GM21737 (cell line): ENCODE measurements at regions not wholly inside any gene's neighbourhood (a gene's known extent, or its start where the extent isn't known, plus 50 kb on each side); places are given as distances from the start of the nearest gene placed in this dataset.

Source experiments
- ATAC-seq: cut with Tn5 transposase; IDR thresholded peaks from one replicate; pipeline ENCODE4 v1.9.1; 2021; ENCODE audit warnings: mild to moderate bottlenecking, moderate library complexity; ENCODE audit not compliant: unreplicated experiment

DNA sequence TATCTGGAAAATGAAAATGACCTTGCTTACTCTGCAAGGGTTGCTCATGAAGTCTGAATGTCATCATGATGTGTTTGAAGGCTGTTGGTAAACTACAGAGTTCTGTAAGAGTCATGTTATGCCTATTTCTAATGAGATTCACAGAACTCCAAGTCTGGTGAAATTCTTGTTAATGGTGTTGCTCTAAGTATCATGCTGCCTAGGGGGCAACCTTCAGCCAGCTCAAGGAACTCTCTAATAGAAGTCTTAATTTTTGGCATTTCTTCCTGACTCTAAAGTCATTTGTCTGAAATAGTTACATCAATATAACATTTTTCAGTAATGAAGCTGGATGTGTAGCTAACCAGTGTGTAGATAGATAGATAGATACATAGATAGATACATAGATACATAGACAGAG, 302.8 kb downstream of the FAT3 start:
- ATAC-seq: no peak

DNA sequence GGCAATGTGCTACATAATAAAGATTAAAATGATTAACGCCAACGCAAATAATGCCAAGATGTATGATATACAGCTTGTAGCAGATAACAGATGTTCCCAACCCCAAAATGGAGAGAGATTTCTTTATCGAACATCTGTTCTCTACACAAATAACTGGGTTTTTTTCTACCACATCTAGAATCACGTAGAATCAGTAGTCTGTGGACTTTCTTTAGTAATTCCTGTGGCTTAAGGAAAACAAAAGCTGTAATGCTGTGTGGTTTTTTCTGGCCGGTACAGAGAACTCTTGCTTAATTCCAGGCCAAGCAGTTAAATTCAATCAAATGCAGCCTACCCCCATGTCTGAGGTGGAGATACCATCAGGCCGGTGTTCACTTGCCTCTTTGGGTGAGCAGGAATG, 303.4 kb downstream of the FAT3 start:
- ATAC-seq: no peak

DNA sequence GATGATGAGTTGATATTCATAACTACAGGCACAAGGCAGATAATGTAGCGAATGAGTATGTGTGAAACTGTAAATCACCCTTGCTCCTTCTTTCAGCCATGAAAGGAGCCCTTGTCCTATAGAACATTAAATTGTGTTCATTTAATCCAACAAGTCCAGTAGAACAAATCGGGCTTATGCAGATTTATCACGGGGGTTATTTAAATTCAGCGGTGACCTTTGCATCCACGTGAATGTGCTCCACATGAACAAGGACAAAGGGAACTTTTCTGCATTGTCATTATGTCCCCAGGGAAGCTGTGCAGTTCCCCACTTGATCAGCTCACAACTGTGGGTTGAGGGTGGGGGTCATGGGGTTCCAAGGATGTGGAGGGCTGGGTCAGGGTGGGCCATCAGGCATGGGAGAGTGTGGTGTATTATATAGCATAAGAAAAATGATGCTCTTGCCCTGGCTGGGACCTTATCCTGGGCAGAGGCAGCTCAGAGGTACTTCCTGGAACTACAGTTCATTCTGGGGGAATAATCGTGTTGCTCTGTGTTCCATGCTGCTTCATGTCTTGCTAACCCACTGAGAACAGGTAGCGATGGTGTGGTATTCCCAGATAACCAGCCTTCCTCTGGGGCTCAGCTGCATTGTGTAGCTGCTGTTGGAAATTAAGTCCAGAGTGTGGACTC, 306.6 kb downstream of the FAT3 start:
- ATAC-seq: no peak

DNA sequence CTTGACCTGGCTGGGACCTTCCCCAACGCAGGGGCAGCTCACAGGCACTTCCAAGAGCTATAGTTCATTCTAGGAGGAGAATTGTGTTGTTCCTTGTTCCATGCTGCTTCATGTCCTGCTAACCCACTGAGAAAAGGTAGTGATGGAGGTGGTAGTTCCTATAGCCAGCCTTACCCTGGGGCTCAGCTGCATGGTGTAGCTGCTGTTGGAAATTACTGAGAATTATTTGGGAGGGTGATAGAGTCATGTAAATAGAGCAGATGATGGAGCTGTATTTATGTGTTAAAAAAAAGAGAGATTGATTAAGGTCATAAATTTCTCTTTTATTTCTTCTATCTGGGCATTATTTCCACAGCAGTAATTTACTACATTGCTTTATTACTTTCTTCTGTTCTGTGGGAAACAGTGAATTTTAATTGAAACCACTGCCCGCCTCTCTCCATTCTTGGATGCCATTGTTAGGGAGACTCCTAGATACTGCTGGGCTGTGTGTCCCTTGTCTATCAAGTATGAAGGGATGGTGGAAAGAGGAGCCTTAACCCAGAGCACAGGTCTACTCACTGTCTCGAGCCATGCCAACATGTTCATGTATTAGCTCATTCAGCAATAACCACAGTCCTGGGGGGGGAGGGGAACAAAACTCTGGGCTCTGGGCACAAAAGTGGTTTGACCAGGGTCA, 309.2 kb downstream of the FAT3 start:
- ATAC-seq: no peak

DNA sequence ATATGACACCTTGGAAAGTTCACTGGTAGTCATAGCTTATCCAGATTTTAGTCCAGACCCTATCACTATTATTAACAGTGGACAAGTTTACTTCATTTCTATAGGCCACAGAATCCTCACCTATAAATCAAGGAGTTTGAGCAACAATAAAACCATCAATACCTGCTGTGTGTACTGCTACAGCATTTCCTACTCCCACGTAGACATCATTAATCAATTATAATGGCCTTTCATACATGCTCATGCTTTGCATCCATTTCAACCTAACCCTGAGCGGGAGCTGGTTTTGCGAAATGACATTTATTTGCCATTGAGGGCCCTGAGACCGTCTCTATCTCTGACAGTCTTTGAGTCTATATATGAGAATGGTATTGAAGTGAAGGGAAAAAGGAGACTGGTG, 312.3 kb downstream of the FAT3 start:
- no peak for ATAC-seq

DNA sequence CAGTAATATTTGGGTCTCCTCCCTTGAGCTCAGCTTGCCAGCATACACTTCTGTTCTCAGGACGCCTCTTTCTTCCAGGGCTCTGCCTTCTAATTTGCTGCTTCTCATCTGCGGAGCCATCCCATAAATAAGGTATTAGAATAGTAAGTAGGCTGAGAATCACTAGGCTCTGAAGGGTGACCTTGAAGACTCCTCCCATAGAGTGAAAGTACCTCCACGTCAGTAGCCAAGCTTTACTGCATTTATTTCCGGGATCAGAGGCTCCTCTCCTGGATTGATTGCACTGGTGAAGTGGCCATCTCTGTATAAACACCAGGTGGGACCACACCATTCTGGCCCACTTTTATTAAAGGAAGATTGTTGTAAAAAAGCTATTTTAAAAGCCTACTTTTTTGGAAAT, 315.5 kb downstream of the FAT3 start:
- ATAC-seq: no peak

DNA sequence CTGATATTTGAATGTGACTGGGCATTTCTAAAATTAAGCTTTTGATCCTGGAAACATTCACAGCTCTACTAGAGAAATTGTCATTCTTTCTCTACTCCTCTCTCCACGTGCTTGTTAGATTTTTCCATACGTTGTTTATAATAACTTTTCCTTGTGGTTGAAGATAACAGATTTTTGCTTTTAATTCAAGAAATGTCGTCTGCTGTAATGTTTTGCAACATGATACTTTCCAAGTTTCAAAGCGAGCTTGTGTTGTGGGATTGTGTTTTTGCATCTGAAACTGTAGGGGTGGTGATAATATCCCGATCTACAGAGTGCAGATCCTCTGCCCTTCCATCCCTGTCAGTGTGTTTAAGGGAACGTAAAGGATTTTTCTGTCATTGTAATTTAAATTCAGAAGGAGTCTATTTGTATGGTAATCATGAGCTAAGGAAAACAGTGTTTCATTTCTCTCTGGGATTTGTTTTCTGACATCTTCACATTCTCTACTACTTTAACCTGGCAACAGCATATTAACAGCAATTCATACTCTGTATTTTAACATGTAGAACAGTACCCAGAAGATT, 321.4 kb downstream of the FAT3 start:
- no peak for ATAC-seq

DNA sequence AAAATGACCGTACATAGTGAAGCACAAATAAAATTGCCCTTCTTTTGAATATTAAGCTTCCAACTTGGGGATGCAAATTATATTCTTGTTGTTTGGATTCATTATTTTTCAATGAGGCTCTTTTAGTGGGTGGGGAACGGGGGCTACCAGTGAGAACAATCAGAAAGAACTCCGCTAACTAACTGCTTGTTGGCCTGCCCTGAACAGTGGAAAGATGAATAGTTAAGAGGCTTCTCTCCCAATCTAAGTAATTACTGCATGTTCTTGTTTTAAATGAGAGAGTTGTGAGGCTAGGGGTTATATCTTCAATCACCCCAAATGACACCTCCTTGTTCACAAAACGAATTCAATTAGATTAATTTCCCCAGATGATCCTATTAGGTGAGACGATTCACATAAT, 322.0 kb downstream of the FAT3 start:
- ATAC-seq: no peak

DNA sequence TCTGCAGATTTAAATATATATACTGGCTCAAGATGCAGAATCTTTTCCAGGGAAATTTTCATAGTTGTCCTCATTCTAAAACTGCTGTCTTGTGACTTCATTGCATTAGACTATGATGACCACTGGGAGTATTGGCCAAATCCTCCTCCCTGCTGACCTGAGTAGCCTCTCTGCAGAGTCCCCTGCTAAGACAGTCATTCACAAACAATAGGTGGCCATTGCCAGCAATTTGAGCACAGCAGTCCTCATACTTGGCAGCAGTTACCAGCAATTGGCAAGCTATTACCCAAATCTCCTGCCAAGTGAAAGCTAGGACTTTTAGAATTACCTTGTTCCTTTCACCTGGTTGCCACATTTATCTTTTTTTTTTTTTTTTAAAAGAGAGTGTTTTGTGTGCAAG, 325.8 kb downstream of the FAT3 start:
- ATAC-seq: no peak

DNA sequence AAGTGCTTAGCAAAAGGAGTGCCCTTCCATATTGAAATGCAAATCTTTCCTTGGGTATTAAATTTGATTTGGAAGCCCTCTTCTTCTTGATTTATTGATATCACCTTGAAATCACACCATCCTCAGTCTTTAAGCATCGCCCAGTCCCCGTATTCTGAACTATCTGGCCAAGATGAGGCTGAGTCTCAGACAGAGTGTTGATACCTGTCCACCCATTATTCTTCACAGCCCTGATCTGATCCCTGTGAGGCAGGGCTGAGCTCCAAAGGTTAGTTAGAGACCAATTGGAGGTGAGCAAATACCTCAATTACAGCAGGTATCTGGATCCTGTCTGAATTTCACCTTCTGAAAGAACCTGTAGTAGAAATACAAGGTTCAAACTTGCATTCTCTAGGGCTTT, 326.3 kb downstream of the FAT3 start:
- ATAC-seq: no peak

DNA sequence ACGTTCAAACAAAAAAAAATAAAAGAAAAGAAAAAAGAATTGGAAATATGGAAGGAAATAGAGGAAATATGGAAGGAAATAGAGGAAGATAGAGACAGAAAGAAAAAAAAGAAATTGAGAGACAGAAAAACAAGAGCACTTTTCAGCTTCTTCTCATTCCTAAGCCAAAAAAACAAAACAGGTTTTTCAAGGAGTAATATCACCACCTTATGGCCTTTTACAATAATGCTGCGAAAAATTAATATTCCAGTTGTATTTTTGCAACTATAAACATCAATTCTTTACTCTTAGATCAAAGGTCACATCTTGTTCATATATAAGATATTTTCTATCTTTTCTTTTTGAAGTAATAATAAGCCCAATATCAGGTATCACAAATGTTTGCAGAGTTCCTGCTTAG, 328.3 kb downstream of the FAT3 start:
- no peak for ATAC-seq

DNA sequence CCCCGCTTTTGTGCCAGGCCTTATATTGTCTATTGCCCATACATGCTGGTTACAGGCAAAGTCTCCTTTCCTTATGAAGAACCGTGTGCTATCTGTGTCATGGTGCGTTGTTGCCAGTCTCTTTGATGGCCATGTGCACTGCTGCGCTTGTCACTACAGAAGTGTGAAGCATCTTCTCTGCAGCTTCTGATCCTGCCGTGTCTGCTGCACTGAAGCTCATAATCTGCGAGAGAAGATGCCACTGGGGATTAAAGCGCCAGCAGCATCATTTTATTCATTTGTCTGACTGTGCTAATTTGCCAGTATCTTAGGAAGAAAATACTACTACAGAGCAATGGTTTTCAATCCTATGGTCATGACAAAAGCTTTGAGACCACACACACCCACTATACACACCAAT, 330.1 kb downstream of the FAT3 start:
- ATAC-seq: no peak

DNA sequence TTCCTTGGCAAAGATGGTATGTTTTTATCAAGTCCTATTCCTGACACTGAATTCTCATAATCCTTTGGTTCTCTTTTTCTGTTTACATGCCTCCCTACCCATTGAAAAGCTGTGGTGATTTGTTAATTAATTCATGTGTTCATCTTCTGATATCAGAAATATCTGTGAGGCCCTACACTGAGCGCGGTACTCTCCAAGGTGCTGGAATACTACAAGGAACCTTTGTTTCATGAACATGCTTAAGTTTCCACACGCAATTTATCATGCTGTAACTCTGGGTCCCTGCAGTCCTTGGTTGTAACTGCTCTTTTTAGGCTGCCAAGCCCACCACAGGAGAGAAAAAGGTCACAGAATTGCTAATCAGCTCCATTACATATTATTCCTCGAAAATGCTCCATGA, 331.8 kb downstream of the FAT3 start:
- ATAC-seq: no peak

DNA sequence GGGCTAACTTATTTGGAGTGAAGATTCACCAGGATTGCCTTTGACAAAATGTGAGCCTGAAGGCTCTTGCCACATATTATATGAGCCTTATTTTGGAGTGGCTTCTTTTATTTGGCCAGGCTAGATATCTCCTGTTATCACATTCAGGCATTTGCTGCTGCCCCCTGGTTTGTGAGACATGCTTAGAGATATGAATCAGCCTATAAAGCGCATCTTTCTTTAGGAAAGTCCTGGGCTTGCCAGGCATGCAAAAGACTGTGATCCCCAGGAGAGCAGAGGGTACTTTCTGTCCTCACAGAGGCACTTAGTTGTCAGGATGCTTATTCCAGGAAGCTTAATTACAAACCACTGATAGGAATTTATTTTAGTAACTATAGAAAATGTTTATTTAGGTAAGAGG, 333.3 kb downstream of the FAT3 start:
- no peak for ATAC-seq

DNA sequence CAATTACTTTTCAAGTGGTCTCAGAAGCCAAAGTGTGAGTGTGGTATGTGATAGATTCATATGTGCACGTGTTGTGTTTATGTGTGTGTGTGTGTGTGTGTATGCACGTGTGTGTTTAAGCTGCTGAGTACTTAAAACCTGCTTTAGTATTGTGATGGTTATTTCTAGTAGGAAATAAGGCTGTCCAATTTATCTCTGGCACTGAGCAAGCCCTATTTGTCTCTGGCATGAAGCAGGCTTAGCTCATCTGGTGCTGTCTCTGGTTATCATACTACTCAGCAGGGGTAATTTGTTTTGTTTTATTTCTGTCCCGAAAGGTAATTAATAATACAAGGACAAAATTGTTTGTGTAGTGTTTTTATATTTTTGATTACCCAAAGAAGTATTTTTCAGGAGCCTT, 333.7 kb downstream of the FAT3 start:
- ATAC-seq: no peak

DNA sequence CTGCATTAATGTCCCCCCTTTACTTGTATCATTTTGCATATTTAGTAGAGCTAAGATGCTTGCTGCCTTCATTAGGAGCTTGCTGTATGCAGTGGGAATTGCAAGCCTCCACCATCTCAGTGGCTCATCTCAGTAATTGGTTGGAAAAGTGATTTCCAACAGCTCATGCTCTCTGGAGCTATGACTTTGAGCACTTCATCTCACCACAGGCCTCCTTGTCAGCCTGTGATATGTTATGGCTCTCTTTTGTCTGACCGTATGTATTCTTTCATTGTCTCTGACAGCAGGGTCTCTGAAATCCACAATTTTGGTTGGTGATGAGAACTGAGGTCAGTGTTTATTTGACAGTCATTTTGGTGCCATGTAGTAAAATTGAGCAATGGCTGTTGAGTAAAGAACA, 345.1 kb downstream of the FAT3 start:
- ATAC-seq: no peak

DNA sequence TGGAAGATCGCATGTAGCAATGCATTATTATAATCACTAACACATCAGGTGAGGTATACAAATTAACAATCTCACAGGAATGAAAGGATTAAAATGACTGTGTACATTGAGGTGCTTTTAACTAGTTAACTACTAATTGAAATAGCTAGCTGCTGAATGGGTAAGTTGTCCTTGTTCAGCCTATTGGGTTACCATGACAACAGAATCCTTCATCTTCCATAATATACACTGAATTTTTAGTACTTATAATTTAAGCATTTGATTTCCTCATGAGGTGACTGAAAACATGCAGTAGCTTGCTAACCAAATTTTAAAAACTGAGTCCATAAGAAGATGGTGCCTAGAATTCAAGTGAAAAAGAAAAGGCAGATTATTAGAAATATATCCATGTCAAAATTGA, 347.9 kb downstream of the FAT3 start:
- no peak for ATAC-seq

DNA sequence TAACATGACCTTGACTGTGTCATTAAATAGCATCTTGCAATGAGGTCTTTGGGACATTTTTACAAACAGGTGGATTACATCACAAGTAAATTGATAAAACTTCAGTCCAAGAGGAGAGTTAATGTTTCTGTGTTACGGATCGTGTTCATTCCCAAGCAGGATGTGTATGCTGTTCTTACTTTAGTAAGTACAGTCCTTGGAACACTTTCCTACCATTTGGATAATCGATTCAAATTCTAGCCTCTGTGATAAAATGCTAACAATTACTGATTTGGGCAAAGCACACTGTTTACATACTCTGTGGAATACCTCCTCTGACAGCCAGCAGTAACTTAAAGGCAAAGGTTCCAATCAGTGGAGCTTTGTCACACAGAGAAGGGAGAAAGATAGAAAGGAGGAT, 351.7 kb downstream of the FAT3 start:
- ATAC-seq: no peak

DNA sequence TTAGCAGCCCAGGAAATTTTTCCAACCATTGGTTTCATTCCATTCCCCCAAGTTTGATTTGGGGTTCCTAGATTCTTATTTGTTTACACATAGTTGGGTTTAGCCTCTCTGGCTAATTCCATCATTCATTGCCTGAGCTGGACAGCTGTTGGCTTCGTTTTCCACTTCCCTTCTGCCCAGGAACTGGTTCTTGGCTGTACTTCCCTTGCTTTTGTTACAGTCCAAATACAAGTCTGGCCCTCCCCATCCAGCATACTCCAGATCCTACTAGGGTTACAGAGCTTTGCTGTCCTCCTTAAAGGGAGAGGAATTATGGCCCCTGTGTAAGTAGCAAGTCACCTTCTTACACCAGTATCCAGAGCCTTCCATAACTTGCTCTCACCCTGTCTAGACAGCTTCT, 356.3 kb downstream of the FAT3 start:
- no peak for ATAC-seq

DNA sequence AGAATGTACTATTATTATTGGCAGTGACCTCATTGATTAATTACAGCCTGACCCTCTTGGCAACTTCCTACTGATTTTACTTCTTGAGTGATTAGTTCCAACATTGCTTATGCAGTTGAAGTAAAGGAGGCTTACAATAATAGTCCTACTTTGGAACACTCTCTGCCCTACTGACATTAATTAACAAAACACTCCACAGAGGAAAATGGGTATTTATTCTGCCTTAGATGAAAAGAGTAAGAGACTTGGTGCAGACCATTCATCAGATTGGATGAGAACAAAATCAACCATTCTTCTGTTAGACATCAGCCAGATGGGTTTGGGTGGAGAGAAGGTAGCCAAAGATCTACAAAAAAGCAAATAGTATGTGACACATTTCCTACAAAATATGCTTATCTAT, 363.8 kb downstream of the FAT3 start:
- ATAC-seq: no peak

DNA sequence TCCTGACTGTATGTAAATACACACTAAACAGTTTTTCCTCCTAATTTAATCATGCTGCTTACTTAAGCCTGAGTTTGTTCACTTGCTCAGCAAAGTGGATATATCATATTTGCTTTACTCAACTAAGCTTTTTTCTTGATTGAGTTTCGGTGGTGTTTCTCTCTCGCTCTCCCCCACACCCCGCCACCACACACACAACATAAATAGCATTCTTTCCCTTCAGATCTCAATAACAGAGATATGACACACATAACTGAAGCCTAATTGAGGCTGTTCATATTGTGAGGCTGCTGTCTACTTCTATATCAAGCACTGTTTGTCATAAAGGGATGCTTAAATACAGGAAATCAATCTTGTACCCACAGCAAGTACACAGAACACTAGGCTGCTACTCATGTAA, 364.9 kb downstream of the FAT3 start:
- ATAC-seq: no peak

DNA sequence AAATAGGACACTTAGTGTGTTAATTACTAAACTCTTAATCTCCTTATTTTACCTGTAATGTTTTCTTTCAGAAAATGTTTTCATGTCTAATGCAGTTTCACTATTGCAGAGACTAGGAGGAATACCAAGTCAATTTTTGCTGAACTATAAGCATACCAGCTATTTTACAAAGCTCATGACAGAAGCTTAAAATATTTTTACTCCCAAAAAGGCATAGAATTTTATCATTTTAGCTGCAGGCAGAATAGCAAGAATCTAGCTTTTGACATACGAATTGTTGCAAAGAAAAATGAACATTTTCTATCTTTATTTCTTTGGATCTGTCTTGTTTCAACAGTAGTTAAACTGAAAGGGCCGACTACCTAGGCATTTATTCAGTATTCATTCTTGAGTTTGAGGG, 366.9 kb downstream of the FAT3 start:
- no peak for ATAC-seq

DNA sequence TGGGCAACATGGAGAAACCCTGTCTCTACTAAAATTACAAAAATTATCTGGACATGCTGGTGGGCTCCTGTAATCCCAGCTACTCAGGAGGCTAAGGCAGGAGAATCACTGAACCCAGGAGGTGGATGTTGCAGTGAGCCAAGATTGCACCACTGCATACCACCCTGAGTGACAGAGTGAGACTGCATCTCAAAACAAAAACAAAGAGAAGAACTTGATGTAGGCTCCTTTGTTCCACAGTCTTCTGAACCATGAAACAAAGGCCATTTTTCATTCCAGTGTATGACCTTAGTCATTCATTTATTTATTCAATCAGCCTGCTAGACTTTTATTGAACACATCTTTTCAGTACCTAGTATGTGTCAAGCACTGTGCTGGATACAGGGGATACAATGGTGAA, 369.6 kb downstream of the FAT3 start:
- ATAC-seq: no peak
